H9 (cell line): ENCODE measurements at regions not wholly inside any gene's neighbourhood (a gene's known extent, or its start where the extent isn't known, plus 50 kb on each side); places are given as distances from the start of the nearest gene placed in this dataset.

Experiments used
- DNase-seq: peaks from one replicate; pipeline ENCODE4 v3.0.0-alpha.2; 2017
- H2AFZ ChIP-seq: one replicate; pipeline ENCODE4 v1.6.1; 2013; ENCODE audit warnings: mild to moderate bottlenecking, low read length, control low read depth, moderate library complexity
- H2AK5ac ChIP-seq: 2 replicates; pipeline ENCODE4 v1.6.1; 2013; ENCODE audit warnings: low read length, control low read depth, mixed read lengths; ENCODE audit not compliant: insufficient read length
- H2BK120ac ChIP-seq: one replicate; pipeline ENCODE4 v1.6.1; 2013; ENCODE audit warnings: low read depth, mild to moderate bottlenecking, low read length, control low read depth, inconsistent platforms; ENCODE audit not compliant: poor library complexity, severe bottlenecking
- H2BK12ac ChIP-seq: 2 replicates; pipeline ENCODE4 v1.6.1; 2013; ENCODE audit warnings: low read length, control low read depth, mixed read lengths, low read depth; ENCODE audit not compliant: insufficient read length
- H2BK15ac ChIP-seq: 2 replicates; pipeline ENCODE4 v1.6.1; 2013; ENCODE audit warnings: low read depth, low read length, control low read depth
- H2BK20ac ChIP-seq: one replicate; pipeline ENCODE4 v1.6.1; 2013; ENCODE audit warnings: low read depth, mild to moderate bottlenecking, low read length, control low read depth, inconsistent platforms; ENCODE audit not compliant: poor library complexity, severe bottlenecking
- H2BK5ac ChIP-seq: 2 replicates; pipeline ENCODE4 v1.6.1; 2013; ENCODE audit warnings: low read length, control low read depth, mixed read lengths; ENCODE audit not compliant: insufficient read length
- H3K14ac ChIP-seq: 2 replicates; pipeline ENCODE4 v1.6.1; 2013; ENCODE audit warnings: low read length, control low read depth; ENCODE audit not compliant: insufficient read depth
- H3K18ac ChIP-seq: 2 replicates; pipeline ENCODE4 v1.6.1; 2013; ENCODE audit warnings: low read depth, mild to moderate bottlenecking, mixed read lengths, low read length, control low read depth; ENCODE audit not compliant: insufficient read length
- H3K23ac ChIP-seq: 2 replicates; pipeline ENCODE4 v1.6.1; 2013; ENCODE audit warnings: low read length, control low read depth, mixed read lengths, low read depth; ENCODE audit not compliant: insufficient read length
- H3K23me2 ChIP-seq: 2 replicates; pipeline ENCODE4 v1.6.1; 2013; ENCODE audit warnings: low read depth, mild to moderate bottlenecking, mixed read lengths, low read length, control low read depth; ENCODE audit not compliant: insufficient read length, poor library complexity, severe bottlenecking
- H3K27ac ChIP-seq: 2 replicates; pipeline ENCODE4 v1.5.1; 2013; ENCODE audit warnings: low read length, control low read depth, mixed read lengths, low read depth; ENCODE audit not compliant: insufficient read length
- H3K27me3 ChIP-seq: 2 replicates; pipeline ENCODE4 v1.6.1; 2013; ENCODE audit warnings: low read length, control low read depth, inconsistent platforms; ENCODE audit not compliant: insufficient read depth
- H3K4ac ChIP-seq: 2 replicates; pipeline ENCODE4 v1.6.1; 2013; ENCODE audit warnings: low read depth, mild to moderate bottlenecking, control low read depth, inconsistent platforms, low read length, moderate library complexity
- H3K4me1 ChIP-seq: 2 replicates; pipeline ENCODE4 v1.6.1; 2013; ENCODE audit warnings: low read length, control low read depth, inconsistent platforms; ENCODE audit not compliant: insufficient read depth
- H3K4me2 ChIP-seq: 2 replicates; pipeline ENCODE4 v1.6.1; 2013; ENCODE audit warnings: low read length, control low read depth, mixed read lengths; ENCODE audit not compliant: insufficient read length, insufficient read depth
- H3K56ac ChIP-seq: 2 replicates; pipeline ENCODE4 v1.6.1; 2013; ENCODE audit warnings: low read depth, mild to moderate bottlenecking, mixed read lengths, low read length, control low read depth; ENCODE audit not compliant: insufficient read length
- H3K79me1 ChIP-seq: 2 replicates; pipeline ENCODE4 v1.6.1; 2013; ENCODE audit warnings: low read depth, mild to moderate bottlenecking, moderate library complexity, low read length, control low read depth, inconsistent platforms; ENCODE audit not compliant: insufficient read depth, poor library complexity, severe bottlenecking
- H3K79me2 ChIP-seq: 2 replicates; pipeline ENCODE4 v1.6.1; 2013; ENCODE audit warnings: low read length, control low read depth, inconsistent platforms; ENCODE audit not compliant: insufficient read depth
- H3K9ac ChIP-seq: 2 replicates; pipeline ENCODE4 v1.6.1; 2013; ENCODE audit warnings: low read length, control low read depth, mixed read lengths; ENCODE audit not compliant: insufficient read length; ENCODE audit errors: extremely low read depth
- H3K9me3 ChIP-seq: one replicate; pipeline ENCODE4 v1.6.1; 2013; ENCODE audit warnings: low read depth, low read length, inconsistent platforms; ENCODE audit not compliant: control insufficient read depth
- H3T11ph ChIP-seq: one replicate; pipeline ENCODE4 v1.6.1; 2013; ENCODE audit warnings: mild to moderate bottlenecking, low read length, control low read depth, inconsistent platforms
- H4K20me1 ChIP-seq: one replicate; pipeline ENCODE4 v1.6.1; 2013; ENCODE audit not compliant: control insufficient read depth, insufficient read length, insufficient read depth
- H4K5ac ChIP-seq: 2 replicates; pipeline ENCODE4 v1.6.1; 2013; ENCODE audit warnings: low read depth, mild to moderate bottlenecking, mixed read lengths, low read length, control low read depth; ENCODE audit not compliant: insufficient read length
- H4K8ac ChIP-seq: replicated peaks from 2 replicates; pipeline ENCODE4 v1.6.1; 2013; ENCODE audit warnings: low read length, control low read depth, mixed read lengths, low read depth; ENCODE audit not compliant: insufficient read length
- H4K91ac ChIP-seq: 2 replicates; pipeline ENCODE4 v1.6.1; 2013; ENCODE audit warnings: low read depth, mild to moderate bottlenecking, moderate library complexity, mixed read lengths, low read length, control low read depth; ENCODE audit not compliant: insufficient read length
- H3K27ac Mint-ChIP-seq, 3 experiments: 2 replicates in 2 of 3; 3 replicates in 1 of 3; pipeline ENCODE4 v1.8.0; 2020 to 2021; ENCODE audit warnings: mixed read lengths in 3 of 3, mild to moderate bottlenecking in 1 of 3, moderate library complexity in 1 of 3
- H3K27me3 Mint-ChIP-seq: 2 replicates; pipeline ENCODE4 v1.8.0; 2021; ENCODE audit warnings: low read depth, mild to moderate bottlenecking, moderate library complexity, mixed read lengths
- H3K36me3 Mint-ChIP-seq, 3 experiments: 2 replicates in 2 of 3; 3 replicates in 1 of 3; pipeline ENCODE4 v1.8.0; 2020 to 2021; ENCODE audit warnings: low read depth in 3 of 3, mixed read lengths in 3 of 3; ENCODE audit not compliant: insufficient read depth in 1 of 3
- H3K4me1 Mint-ChIP-seq, 2 experiments: 2 replicates each; pipeline ENCODE4 v1.8.0; 2020; ENCODE audit warnings: mixed read lengths in 2 of 2
- H3K4me3 Mint-ChIP-seq, 2 experiments: 2 replicates in 1 of 2; 3 replicates in 1 of 2; pipeline ENCODE4 v1.8.0; 2020 to 2021; ENCODE audit warnings: mild to moderate bottlenecking in 2 of 2, mixed read lengths in 2 of 2, moderate library complexity in 1 of 2
- H3K9me3 Mint-ChIP-seq, 2 experiments: 2 replicates in 1 of 2; 3 replicates in 1 of 2; pipeline ENCODE4 v1.8.0; 2020; ENCODE audit warnings: mild to moderate bottlenecking in 2 of 2, mixed read lengths in 2 of 2, moderate library complexity in 1 of 2
- WGBS: extraction: QIAGEN DNeasy Blood & Tissue Kit; methylation state at CpG from one replicate; pipeline ENCODE4 v1.1.7; 2013; ENCODE audit warnings: missing lambda C conversion rate, low lambda C conversion rate, mixed read lengths; ENCODE audit not compliant: insufficient read length; ENCODE audit errors: extremely low coverage; 5-methylcytosine and 5-hydroxymethylcytosine counted together
- TF ChIP-seq, protein P1 (sequence below): fragments of 200-600 bp; sonication (generic); conservative IDR thresholded peaks from 3 replicates; pipeline ENCODE4 v1.8.0; 2021; ENCODE audit warnings: antibody characterized with exemption, mild to moderate bottlenecking

DNA sequence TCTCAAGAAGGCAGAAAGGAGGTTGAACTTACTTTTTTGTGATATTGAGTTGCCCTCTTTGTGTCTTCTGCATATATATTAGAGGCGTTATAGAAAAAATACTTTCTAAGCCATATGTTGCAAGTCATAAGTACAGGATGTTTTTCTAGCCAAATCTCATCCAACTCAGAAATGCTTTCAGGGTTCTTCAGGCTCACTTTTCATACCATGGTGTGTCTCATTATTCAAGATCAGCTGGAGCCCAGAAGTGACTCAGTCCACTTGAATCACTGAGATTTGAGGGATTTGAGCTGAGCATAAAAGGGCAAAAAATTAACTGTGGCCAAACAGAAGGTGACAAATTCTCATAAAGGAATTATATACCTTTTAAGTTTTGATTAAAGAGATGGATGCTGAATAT, 157.3 kb downstream of the WNT5A start:
- Histone ChIP-seq H2AFZ (no peak overlapping the region), H3K23me2 (no peaks in the 10 kb centered on the region), H3K18ac (no peak overlapping the region), H2BK15ac (no peak overlapping the region), H3K79me1 (no peaks in the 10 kb centered on the region), H3K4me2 (no peak overlapping the region), H3T11ph (no peak overlapping the region), H3K23ac (no peak overlapping the region), H2BK120ac (no peak overlapping the region), H3K9me3 (no peaks in the 10 kb centered on the region), H3K14ac (no peak overlapping the region), H3K56ac (no peak overlapping the region), H3K27ac (no peak overlapping the region), H4K8ac (no peak overlapping the region), H3K27me3 (no peaks in the 10 kb centered on the region), H2BK5ac (no peak overlapping the region), H3K4ac (no peak overlapping the region), H3K9ac (no peak overlapping the region), H2AK5ac (no peak overlapping the region), H2BK12ac (no peak overlapping the region), H4K5ac (no peak overlapping the region), H2BK20ac (no peak overlapping the region), H4K91ac (no peak overlapping the region), H3K4me1 (no peaks in the 10 kb centered on the region), H3K79me2 (no peaks in the 10 kb centered on the region), H4K20me1 (no peaks in the 10 kb centered on the region)
- no peak overlapping the region for H3K27ac Mint-ChIP-seq
- no peaks in the 10 kb centered on the region for H3K27me3 Mint-ChIP-seq
- H3K36me3 Mint-ChIP-seq = no peaks in the 10 kb centered on the region
- TF ChIP-seq, protein P1, sequence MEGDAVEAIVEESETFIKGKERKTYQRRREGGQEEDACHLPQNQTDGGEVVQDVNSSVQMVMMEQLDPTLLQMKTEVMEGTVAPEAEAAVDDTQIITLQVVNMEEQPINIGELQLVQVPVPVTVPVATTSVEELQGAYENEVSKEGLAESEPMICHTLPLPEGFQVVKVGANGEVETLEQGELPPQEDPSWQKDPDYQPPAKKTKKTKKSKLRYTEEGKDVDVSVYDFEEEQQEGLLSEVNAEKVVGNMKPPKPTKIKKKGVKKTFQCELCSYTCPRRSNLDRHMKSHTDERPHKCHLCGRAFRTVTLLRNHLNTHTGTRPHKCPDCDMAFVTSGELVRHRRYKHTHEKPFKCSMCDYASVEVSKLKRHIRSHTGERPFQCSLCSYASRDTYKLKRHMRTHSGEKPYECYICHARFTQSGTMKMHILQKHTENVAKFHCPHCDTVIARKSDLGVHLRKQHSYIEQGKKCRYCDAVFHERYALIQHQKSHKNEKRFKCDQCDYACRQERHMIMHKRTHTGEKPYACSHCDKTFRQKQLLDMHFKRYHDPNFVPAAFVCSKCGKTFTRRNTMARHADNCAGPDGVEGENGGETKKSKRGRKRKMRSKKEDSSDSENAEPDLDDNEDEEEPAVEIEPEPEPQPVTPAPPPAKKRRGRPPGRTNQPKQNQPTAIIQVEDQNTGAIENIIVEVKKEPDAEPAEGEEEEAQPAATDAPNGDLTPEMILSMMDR = no peak
- no peak overlapping the region for H3K4me3 Mint-ChIP-seq
- WGBS = no CpG with 5 or more reads among the region's 1 CpG
- peaks cover 6 to 9% of the 10 kb centered on the region in 2 experiments; a peak in 3 of 4 replicates for H3K4me1 Mint-ChIP-seq
- no peak for DNase-seq
- H3K9me3 Mint-ChIP-seq = peaks cover 0 to 3% of the 10 kb centered on the region in 2 experiments; a peak in 1 of 5 replicates
